ENCODE measurements at regions not wholly inside any gene's neighbourhood (a gene's known extent, or its start where the extent isn't known, plus 50 kb on each side); places are given as distances from the start of the nearest gene placed in this dataset.

DNA sequence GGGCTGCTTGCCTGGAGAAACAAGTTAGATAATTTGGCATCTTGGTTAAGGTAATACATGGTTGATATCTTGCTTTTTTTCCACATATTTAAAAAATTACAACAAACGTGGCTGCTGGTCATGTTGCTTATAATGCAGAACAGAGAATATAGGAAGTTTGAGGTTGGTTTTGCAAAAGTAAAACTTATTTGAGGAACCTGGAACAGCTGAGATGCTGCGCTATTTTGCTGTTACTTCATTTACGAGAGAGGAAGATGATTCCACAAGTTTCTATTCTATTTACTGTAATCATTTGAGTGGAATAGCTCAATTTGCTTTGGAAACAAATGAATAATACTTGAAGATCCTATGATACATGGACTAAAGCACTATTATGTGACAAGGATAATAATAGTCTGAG is 118.9 kb downstream of the TMA16 start:
- H4K20me1 ChIP-seq (ENCODE audit: insufficient read depth), result no peaks in the 10 kb centered on the region
- H3F3A ChIP-seq (ENCODE audit: insufficient read depth, low read length, poor library complexity, severe bottlenecking), result no peaks in the 10 kb centered on the region
- no peak overlapping the region for H3K4me3 ChIP-seq (ENCODE audit: low read length)
- H3K4me2 ChIP-seq (ENCODE audit: low read length), result no peak overlapping the region
- no peaks in the 10 kb centered on the region for H3K79me2 ChIP-seq (replicated peaks; ENCODE audit: insufficient read depth, low read length)
- H3K9me2 ChIP-seq (ENCODE audit: insufficient read depth, low read length), result no peaks in the 10 kb centered on the region
- no peak for TF ChIP-seq SMC3 (conservative IDR thresholded peaks at IDR 0.05; ENCODE audit: poor library complexity)
- no peak for TF ChIP-seq MXI1 (conservative IDR thresholded peaks at IDR 0.05; ENCODE audit: poor library complexity, severe bottlenecking)
- TF ChIP-seq, protein P1, sequence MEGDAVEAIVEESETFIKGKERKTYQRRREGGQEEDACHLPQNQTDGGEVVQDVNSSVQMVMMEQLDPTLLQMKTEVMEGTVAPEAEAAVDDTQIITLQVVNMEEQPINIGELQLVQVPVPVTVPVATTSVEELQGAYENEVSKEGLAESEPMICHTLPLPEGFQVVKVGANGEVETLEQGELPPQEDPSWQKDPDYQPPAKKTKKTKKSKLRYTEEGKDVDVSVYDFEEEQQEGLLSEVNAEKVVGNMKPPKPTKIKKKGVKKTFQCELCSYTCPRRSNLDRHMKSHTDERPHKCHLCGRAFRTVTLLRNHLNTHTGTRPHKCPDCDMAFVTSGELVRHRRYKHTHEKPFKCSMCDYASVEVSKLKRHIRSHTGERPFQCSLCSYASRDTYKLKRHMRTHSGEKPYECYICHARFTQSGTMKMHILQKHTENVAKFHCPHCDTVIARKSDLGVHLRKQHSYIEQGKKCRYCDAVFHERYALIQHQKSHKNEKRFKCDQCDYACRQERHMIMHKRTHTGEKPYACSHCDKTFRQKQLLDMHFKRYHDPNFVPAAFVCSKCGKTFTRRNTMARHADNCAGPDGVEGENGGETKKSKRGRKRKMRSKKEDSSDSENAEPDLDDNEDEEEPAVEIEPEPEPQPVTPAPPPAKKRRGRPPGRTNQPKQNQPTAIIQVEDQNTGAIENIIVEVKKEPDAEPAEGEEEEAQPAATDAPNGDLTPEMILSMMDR (IDR thresholded peaks at IDR 0.05; ENCODE audit: poor library complexity, severe bottlenecking), result no peak
- no peak for TF ChIP-seq EP300 (conservative IDR thresholded peaks at IDR 0.05; ENCODE audit: poor library complexity, severe bottlenecking)
- TF ChIP-seq RAD21 (conservative IDR thresholded peaks at IDR 0.05), result no peak
- no peak for TF ChIP-seq POLR2AphosphoS5 (IDR thresholded peaks at IDR 0.05)
- TF ChIP-seq, protein P2, sequence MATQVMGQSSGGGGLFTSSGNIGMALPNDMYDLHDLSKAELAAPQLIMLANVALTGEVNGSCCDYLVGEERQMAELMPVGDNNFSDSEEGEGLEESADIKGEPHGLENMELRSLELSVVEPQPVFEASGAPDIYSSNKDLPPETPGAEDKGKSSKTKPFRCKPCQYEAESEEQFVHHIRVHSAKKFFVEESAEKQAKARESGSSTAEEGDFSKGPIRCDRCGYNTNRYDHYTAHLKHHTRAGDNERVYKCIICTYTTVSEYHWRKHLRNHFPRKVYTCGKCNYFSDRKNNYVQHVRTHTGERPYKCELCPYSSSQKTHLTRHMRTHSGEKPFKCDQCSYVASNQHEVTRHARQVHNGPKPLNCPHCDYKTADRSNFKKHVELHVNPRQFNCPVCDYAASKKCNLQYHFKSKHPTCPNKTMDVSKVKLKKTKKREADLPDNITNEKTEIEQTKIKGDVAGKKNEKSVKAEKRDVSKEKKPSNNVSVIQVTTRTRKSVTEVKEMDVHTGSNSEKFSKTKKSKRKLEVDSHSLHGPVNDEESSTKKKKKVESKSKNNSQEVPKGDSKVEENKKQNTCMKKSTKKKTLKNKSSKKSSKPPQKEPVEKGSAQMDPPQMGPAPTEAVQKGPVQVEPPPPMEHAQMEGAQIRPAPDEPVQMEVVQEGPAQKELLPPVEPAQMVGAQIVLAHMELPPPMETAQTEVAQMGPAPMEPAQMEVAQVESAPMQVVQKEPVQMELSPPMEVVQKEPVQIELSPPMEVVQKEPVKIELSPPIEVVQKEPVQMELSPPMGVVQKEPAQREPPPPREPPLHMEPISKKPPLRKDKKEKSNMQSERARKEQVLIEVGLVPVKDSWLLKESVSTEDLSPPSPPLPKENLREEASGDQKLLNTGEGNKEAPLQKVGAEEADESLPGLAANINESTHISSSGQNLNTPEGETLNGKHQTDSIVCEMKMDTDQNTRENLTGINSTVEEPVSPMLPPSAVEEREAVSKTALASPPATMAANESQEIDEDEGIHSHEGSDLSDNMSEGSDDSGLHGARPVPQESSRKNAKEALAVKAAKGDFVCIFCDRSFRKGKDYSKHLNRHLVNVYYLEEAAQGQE (IDR thresholded peaks at IDR 0.05; ENCODE audit: borderline replicate concordance), result no peak
- no peak for TF ChIP-seq EZH2 (IDR thresholded peaks at IDR 0.05; ENCODE audit: borderline replicate concordance, insufficient read depth, low read length, poor library complexity, severe bottlenecking)
- no peak for TF ChIP-seq TAF1 (IDR thresholded peaks at IDR 0.05; ENCODE audit: low read depth)
- no peaks in the 10 kb centered on the region for H3K36me3 ChIP-seq (ENCODE audit: insufficient read depth, low read length)
- no peaks in the 10 kb centered on the region for H3K27me3 ChIP-seq (ENCODE audit: insufficient read depth, low read depth, low read length)
- H3K9me3 ChIP-seq (ENCODE audit: low read length), result no peaks in the 10 kb centered on the region
- H3K9ac ChIP-seq (ENCODE audit: low read length), result no peak overlapping the region
- no peak overlapping the region for H3K27ac ChIP-seq (ENCODE audit: low read length)
- no peak overlapping the region for H2AFZ ChIP-seq (ENCODE audit: low read depth, low read length)

DNA sequence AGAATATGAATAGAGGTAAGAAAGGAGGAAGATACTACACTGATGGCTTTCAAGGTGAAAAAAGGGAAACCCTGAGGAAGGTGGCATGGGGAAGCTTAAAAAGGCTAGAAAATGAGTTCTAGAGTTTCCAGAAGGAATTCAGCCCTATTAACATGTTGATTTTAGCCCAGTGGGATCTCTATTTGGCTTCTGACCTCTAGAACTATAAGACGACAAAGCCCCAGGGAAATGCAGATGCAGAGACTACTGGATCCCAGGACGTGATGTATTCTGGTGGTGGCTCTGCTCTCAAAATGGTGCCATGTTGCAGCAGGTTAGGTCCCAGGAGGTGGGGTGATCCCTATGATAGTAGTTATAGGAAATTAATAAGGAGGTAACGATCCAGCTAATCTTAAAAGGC is 120.4 kb downstream of the TMA16 start:
- Histone ChIP-seq H3K9me2 (ENCODE audit: insufficient read depth, low read length) (no peaks in the 10 kb centered on the region), H3K4me3 (ENCODE audit: low read length) (no peak overlapping the region), H3K27me3 (ENCODE audit: insufficient read depth, low read depth, low read length) (no peaks in the 10 kb centered on the region), H2AFZ (ENCODE audit: low read depth, low read length) (no peak overlapping the region), H3K4me2 (ENCODE audit: low read length) (no peak overlapping the region), H3K9ac (ENCODE audit: low read length) (no peak overlapping the region), H3K79me2 (replicated peaks; ENCODE audit: insufficient read depth, low read length) (no peaks in the 10 kb centered on the region), H4K20me1 (ENCODE audit: insufficient read depth) (no peaks in the 10 kb centered on the region), H3F3A (ENCODE audit: insufficient read depth, low read length, poor library complexity, severe bottlenecking) (no peaks in the 10 kb centered on the region), H3K27ac (ENCODE audit: low read length) (no peak overlapping the region), H3K9me3 (ENCODE audit: low read length) (no peaks in the 10 kb centered on the region), H3K36me3 (ENCODE audit: insufficient read depth, low read length) (no peaks in the 10 kb centered on the region)
- no peak for TF ChIP-seq EP300 (conservative IDR thresholded peaks at IDR 0.05; ENCODE audit: poor library complexity, severe bottlenecking)
- TF ChIP-seq TAF1 (IDR thresholded peaks at IDR 0.05; ENCODE audit: low read depth), result no peak
- TF ChIP-seq EZH2 (IDR thresholded peaks at IDR 0.05; ENCODE audit: borderline replicate concordance, insufficient read depth, low read length, poor library complexity, severe bottlenecking), result no peak
- TF ChIP-seq MXI1 (conservative IDR thresholded peaks at IDR 0.05; ENCODE audit: poor library complexity, severe bottlenecking), result no peak
- TF ChIP-seq, protein P2 (IDR thresholded peaks at IDR 0.05; ENCODE audit: borderline replicate concordance), result no peak
- no peak for TF ChIP-seq POLR2AphosphoS5 (IDR thresholded peaks at IDR 0.05)
- no peak for TF ChIP-seq SMC3 (conservative IDR thresholded peaks at IDR 0.05; ENCODE audit: poor library complexity)
- TF ChIP-seq, protein P1 (IDR thresholded peaks at IDR 0.05; ENCODE audit: poor library complexity, severe bottlenecking), result no peak
- TF ChIP-seq RAD21 (conservative IDR thresholded peaks at IDR 0.05), result no peak
